Iris pigment epithelial cell (primary cell): ENCODE measurements at regions not wholly inside any gene's neighbourhood (a gene's known extent, or its start where the extent isn't known, plus 50 kb on each side); places are given as distances from the start of the nearest gene placed in this dataset.
"Not testable (repeated sequence)": the region's sequence is repeated elsewhere in the genome, so short reads cannot be mapped to it uniquely, and the experiment has no call there.

Experiments used
- DNase-seq: peaks from one replicate; pipeline ENCODE4 v3.0.0-alpha.2; 2011; ENCODE audit warnings: low read depth

DNA sequence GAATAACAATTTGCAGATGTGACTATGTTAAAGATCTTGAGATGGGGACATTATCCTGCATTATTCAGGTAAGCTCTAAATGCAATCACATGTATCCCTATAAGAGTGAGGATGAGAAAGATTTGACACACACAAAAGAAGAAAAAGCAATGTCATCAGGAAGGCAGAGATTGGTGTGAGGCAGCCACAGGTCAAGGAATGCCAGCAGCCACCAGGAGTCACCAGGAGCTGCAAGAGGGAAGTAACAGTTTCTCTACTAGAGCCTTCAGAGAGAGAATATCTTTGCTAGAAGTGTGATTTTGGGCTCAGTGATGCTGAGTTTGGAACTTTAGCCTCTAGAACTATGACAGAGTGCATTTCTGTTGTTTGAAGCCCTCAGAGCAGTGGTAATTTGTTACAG lies 700.3 kb upstream of the SEMA3D start:
- DNase-seq, result no peak

DNA sequence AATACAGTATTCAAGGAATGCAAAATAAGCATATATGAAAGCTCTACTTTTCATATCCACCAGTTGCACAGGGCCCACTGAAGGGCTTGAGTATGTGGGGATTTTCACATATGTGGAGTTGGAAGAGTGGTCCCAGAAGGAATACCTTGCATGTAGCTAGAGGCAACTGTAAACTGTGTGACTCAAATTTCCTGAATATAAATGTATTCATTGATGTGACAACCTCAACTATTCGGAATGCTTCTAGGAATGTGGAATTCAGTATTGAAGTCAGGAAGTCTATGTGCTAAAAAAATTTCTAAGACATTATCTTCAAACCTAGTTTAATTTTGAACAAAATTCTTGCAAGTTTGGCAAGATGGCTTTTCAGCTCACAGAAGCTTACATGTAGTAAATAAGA lies 695.5 kb upstream of the SEMA3D start:
- no peak for DNase-seq

DNA sequence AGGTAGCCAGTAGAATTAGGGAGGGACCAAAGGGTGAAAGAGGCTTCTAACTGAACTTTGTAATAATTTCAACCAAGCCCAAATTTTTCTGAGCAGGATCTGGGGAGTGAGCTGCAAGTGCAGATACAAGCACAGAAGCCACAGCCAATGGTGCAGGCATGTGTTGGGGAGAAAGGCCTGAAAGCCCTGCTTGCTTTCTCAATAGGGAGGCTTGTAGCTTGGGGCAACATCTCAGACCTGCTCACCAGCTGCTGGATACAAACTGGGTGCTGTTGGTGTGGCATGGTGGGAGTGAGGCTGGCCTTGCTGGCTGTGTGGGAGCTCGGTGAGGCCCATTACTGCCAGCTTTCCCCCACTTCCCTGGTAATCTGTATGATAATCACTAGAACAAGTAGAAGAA lies 688.5 kb upstream of the SEMA3D start:
- no peak for DNase-seq

DNA sequence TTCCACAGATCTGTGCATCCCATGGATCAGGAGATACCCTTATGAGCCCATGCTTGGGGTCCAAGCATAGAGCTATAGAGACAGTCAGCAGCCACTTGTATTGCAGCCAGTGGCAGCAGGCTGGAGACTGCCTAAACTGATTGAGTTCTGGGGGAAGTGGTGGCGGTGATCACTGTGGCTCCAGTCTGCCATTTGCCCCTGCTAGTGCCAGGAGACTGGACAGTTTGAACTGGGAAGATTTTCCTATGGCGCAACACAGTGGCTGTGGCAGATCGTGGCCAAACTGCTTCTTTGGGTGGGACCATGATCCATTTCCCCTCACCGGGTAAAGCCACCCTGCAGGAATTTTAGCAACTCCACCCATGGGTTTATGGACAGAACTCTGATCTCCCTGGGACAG lies 679.7 kb upstream of the SEMA3D start:
- DNase-seq, result no peak

DNA sequence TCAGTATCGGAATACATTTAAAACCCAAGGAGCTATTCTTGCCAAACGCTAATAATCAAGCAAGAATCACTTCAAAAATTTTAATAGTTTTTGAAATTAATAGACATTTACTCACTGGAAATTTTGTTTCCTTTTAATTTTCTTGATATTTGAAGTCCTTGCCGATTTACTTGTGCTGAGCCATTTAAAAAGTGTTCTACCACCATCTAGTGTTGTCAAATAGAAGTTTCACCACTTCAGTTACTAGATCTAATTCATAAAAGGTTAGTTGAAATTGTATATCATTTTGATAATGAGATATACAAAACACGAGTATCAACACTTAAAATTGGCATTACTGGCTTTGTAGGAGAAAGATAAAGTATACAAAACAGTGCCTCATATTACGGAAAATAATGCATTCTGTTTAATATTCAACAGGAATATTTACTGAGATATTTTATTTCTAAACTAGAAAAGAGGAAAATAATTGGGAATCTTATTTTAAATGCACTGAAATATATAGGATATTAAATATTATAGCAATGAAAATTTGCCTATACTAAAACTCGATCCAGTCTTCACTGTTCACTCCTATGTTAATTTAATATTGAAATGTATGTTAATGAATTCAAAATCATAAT lies 664.8 kb upstream of the SEMA3D start:
- DNase-seq, result peak; percentile 72

DNA sequence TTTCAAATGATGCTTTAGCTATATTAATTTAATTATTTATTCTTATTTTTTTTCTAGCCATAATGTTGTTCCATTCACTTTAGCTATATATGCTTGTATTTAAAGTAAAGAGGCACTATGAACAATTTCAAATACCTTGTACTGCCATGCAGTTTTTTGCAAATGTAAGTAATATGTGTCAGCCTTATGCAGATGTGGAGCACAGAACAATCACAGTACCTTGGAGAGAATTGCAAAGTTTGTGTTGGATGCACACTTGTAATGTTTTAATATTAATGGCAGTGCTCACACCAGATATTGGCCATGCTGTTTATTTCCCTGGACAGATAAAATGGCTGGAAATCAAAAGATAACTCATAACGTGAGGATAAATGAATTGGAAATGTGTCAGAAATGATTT lies 663.5 kb upstream of the SEMA3D start:
- no peak for DNase-seq

DNA sequence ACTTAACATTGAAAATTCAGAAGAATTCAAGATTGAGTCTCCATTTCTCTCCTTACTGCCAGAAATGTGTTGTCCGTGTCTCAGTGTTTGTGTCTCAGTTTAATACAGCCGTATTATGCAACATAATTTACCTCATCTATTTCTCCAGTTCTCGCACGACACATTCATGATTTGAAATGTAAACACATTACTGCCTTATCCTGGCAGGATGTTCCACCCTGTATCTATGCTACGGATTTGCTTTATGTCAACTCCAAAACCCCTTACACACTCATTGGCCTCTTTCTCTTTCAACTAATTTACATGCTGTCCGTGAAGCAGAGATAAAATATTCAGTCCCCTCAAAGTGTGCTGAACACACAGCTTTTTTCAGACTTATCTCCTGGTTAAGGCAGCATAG lies 653.7 kb upstream of the SEMA3D start:
- peak; percentile 31 for DNase-seq

DNA sequence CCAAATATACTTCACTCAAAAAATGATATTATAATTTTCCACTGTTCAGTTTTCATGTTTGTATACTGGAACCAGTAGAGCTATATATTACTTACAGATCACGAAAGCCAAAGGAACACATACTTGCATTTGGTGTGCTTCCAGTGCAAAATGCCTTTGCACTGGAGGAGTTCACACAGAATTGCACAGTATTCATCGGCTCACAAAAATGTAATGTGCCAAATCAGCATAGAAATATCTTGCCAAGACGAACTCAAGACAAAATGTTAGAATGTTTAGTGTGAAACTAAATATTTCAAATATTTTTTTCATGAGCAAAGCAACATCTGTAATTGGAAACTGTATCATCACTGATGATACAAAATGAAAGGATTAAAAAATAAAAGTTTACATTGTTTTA lies 646.2 kb upstream of the SEMA3D start:
- DNase-seq, result peak; percentile 21

DNA sequence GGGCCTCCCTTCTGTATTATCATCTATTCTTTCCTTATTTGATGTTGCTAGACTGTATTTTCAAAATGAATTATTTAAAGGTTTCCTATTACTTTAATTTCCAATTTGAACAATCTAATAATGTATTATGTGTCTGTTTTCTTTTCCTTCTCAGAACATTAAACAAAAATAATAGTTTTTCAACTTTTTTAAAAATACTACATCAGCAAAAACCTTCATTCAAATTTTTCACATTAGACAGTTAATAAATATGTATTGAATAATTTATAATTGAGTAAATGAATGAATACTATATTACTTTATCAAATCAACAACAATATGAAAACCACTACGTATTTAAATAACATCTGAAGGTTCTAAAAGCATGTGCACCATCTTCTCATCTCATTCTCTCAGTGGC lies 644.1 kb upstream of the SEMA3D start:
- no peak for DNase-seq

DNA sequence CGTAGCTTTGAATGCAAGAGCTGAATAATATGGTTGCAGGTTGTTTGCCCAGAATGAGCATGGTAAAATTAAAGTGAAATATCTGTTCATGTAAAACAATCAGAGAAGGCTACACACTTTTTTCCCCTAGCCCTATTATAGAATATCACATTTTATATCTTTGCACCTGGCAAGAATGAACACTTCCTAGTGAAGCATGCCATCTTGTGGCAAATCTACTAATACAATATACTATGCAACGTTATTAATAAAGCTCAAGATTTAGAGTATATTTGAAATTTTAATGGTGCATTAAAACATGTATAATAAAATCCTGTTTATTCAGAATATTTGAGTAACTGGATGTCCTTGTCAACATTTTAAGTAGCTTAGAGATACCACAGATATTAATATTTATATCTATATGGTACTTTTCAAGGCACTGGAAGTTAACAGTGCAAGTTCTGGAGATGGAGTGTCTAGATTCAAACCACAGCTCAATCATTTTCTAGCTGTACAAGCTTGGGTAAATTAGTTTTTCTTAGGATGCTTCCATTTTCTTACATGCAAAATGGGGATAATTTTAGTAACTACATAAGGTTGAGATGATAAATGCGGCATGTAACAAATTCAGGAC lies 643.1 kb upstream of the SEMA3D start:
- DNase-seq, result peak; percentile 22

DNA sequence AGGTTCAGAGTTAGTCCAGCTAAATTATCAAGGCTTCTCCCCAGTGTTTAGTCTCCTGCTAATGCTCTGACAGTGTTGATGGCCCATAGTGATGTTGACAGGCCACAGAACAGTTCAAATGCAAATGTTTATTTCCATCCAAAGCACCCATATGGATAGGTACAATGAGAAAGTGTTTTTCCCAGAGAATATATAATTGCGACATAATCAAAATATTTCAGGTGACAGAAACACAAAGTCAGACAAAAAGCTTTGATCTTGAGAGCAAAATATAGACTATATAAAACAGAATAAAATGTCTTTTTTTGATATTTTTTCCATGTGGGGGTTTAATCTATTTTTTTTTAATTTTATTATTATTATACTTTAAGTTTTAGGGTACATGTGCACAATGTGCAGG lies 642.3 kb upstream of the SEMA3D start:
- no peak for DNase-seq

DNA sequence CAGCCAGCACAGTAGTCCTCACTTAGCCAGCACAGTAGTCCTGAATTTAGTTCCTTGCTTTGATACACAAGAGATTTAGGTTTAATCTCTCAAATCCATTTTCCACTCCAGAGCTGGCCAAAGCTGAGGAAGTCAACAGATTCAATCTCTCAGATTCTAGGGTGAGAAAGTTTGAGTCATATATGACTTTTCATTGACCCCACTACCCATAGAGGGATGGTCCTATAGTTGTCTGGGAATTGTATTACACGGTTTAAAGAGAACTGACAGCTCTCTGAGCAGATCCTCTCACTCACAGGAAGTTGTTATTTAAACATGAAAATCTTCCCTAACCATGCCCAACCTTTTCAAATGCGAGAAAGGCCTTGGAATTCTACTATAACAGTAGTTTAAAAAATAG lies 641.8 kb upstream of the SEMA3D start:
- peak; percentile 27 for DNase-seq

DNA sequence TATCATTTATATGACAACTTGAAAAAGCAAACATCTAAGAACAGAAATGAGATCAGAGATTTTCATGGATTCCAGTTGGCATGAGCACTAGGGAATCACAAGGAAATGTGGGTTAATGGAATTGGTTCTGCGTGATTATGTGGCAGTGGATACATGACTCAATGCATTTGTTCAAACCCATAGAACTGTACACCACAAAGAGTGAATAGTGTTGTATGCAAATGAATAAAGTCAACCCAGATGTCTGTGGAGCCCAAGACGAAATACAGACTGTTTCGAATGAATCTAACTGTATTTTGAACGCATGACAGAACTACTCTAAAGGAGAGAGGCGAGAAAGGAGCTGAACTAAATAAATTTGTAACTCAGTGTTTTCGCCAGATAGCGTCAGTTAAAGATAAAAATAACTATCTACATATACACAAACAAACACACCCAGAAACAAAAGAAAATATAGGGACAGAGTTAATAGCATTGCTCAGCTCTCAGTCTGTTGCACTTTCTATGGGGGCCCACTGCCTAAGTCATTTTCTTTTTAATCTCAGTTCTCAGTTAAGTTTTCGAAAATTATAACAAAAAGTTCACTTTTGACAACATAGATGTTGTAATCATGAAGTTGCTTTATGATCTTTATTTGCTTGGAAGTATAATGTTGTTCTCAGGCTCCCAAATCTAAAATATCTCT lies 636.7 kb upstream of the SEMA3D start:
- DNase-seq, result no peak

DNA sequence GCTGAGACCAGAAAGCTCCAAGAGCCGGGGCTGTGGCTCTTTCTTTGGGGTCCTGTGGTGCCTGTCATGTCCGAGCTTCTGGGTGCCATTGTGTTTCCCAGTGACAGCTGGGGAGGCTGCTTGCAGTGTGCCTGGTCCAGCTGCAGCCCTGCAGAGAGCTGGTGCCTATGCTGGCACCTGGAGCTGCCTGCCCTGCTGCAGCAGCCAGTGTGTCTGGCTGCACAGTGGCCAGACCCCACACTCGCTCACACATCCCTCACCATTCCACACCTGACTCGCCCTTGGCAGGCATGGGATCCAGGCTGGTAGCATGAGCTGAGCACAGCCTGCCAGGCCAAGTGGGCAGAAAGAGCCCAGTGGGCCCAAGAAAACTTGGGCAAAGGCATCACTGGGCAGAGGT lies 635.1 kb upstream of the SEMA3D start:
- DNase-seq, result no peak

DNA sequence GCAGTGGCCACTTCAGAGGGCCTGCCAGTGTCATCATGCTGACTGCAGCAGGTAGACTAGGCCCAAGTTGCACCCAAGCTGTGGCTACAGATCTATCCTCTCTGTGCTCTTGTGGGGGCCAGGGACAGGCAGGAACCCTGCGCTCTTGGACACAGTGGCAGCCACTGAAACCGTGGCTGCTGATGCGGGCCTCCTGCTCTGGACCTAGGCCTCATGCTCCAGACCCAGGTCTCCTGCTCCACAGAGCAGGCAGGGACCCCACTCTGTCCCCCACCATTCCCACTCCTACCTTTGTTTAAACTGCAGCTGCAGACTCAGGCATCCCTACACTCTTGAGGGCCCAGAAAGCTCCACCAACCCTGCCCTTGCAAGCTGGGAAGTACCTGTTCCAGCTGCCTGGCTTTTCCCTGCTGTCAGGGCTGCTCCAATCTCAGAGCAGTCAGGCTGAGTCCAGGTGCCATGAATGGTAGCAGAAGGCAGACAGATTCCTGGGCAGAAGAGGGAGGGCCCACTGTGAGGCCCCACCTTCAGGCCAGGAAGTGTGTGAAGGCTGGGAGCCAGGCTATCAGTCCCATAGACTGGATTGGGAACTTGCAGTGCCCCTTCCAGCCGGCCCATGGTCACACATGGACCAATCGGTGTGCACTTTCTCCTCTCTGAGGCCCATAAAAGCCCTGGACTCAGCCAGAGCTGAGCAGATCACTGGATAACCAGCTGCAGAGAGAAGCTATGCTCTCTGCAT lies 634.0 kb upstream of the SEMA3D start:
- DNase-seq, result no peak

DNA sequence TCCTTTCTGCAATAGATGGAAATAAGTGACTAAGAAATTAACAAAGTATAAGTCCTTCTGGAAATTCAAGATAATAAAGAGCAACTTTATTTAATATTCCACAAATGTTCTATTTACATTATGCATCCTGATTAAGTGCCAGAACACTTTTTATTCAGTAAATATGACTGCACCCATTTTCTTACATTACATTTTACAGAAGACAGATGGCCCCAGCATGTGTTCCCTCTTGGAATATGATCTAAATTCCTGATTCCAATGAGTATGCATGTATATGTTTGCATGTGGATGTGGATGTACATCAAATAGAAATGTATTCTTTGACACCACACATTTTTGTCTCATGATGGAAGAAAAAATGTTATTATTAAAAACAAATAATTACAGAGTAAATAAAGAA lies 628.7 kb upstream of the SEMA3D start:
- no peak for DNase-seq

DNA sequence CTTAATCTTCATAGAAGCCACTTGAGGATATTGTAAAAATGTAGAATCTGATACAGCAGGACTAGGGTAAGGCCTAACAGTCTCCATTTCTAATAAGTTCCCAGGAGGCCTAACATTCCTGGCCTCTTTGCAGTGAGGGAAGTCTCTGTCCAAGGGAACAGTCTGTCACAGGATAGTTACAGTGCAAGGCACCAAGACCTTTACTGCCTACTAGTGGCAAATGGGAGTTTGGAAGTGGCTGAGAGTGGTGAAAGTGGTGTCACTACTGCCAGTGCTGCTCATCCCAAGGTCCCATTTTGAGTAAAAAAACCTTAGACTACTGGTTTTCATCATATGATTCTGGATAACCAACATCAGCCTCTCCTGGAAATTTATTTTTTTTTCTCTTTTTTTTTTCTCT lies 619.5 kb upstream of the SEMA3D start:
- no peak for DNase-seq

DNA sequence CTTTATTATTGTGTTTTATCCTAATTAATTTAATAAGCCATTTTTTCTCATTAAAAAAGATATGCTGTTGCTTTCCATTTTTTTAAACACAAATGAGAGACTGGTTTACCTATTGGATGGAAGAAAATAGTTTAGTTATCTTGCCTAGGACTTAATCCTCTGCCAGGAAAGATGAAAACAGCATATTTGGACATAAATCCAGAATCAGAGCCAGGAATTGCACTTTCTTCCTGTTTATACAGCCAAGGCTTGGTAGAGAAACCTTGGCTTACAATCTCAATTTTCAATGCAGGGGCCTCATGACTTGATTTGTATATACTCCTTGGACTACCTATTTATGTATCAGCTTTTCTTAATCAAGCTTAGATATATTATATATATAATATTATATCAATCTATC lies 618.8 kb upstream of the SEMA3D start:
- no peak for DNase-seq

DNA sequence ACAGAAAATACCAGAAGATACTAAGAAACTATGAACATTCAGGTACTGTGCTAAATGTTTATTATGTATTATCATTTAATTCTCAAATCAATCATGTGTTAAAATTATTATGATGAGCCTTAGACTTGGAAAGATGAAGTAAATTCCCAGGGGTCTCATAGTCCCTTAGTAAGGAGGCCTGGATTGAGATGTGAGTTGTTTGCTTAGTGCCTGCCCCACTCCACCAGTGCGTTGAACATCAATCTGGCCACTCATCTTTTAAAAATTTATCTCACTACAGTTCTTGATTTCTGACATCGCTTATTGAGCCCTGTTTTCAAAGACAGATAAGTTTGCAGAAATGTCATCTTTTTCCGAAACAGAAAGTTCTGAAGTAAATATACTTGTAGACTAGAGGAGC lies 618.4 kb upstream of the SEMA3D start:
- no peak for DNase-seq

DNA sequence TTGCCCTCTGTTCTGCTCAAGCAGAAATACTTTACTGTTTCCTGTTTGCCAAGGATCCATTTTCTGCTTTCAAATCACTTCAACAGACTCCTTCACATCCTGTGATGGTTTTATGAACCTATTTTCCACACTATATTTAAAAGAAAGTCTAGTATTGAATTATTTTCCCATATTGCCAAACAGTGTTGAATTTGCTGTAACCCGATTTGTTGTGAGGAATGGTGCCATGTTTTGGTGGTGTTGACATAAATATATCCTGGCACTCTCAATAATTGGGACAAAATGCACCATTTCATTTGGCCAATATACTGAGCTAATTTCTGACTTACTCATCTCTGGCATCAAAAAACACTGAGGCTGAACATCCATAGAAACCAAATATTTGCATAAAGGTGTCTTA lies 615.4 kb upstream of the SEMA3D start:
- no peak for DNase-seq

DNA sequence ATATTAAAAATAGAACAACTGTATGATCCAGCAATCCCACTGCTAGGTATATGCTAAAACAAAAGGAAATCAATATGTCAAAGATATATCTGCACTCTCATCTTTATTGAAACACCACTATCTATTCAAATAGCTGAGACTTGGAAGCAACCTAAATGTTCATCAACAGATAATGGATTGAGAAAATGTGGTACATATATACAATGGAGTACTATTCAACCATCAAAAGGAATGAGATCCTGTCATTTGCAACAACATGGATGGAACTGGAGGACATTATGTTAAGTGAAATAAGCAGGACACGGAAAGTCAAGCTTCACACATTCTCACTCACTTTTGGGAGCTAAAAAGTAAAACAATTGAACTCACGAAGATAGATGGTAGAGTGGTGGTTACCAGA lies 610.1 kb upstream of the SEMA3D start:
- DNase-seq, result no peak

DNA sequence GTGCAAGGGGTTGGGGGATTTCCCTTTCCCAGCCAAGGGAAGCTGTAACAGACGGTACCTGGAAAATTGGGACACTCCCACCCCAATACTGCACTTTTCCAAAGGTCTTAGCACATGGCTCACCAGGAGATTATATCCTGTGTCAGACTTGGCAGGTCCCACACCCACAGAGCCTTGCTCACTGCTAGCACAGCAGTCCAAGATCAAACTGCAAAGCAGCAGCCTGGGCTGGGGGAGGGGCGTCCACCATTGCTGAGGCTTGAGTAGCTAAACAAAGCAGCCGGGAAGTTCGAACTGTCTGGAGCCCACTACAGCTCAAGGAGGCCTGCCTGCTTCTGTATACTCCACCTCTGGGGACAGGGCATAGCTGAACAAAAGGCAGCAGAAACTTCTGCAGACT lies 604.2 kb upstream of the SEMA3D start:
- not testable (repeated sequence) for DNase-seq

DNA sequence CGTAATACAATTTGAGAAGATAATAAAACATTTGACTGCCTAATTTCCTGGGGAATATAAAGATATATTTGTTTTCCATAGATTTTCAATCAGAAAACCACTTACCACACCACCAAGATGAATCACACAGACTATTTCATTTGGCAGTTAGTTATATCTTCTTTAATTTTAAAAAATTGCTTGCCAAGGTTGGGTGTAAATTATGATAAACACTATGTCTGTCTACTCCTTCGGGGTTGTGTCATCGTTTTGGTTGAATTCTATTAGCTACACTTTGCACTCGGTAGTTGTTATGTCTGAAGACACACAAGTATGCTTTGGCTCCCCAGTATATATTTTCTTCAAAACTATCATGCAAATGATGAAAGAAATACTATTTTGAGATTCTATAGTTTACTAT lies 594.8 kb upstream of the SEMA3D start:
- no peak for DNase-seq
